22Rv1 (cell line): ENCODE measurements at regions not wholly inside any gene's neighbourhood (a gene's known extent, or its start where the extent isn't known, plus 50 kb on each side); places are given as distances from the start of the nearest gene placed in this dataset.

Source experiments
- CTCF ChIP-seq: fragments of 450-650 bp; IDR thresholded peaks from 2 replicates; pipeline ENCODE4 v1.5.1; 2017; ENCODE audit warnings: mild to moderate bottlenecking
- ZFX ChIP-seq: fragments of 450-650 bp; IDR thresholded peaks from 2 replicates; pipeline ENCODE4 v1.6.1; 2017; ENCODE audit warnings: antibody characterized with exemption, borderline replicate concordance

GRCh38 chr11:134783234-134783633, 371.2 kb upstream of the B3GAT1 start:
- TF ChIP-seq CTCF, result no peak
- TF ChIP-seq ZFX, result no peak
